ENCODE measurements at regions not wholly inside any gene's neighbourhood (a gene's known extent, or its start where the extent isn't known, plus 50 kb on each side); places are given as distances from the start of the nearest gene placed in this dataset.

GRCh38 chr12:27191531-27191930, 52.6 kb upstream of the STK38L start:
- Histone ChIP-seq H3K4me2 (no peak overlapping the region), H3K9ac (no peak overlapping the region), H3K36me3 (no peaks in the 10 kb centered on the region), H3F3A (ENCODE audit: low read depth) (no peaks in the 10 kb centered on the region), H3K79me2 (ENCODE audit: low read depth) (no peaks in the 10 kb centered on the region), H2AFZ (replicated peaks) (no peak overlapping the region), H3K4me3 (no peak overlapping the region), H3K4me1 (no peaks in the 10 kb centered on the region), H3K27ac (no peak overlapping the region), H3K9me3 (ENCODE audit: low read depth) (no peaks in the 10 kb centered on the region), H3K27me3 (no peaks in the 10 kb centered on the region), H4K20me1 (ENCODE audit: low read depth) (no peaks in the 10 kb centered on the region)
- DNase-seq (ENCODE audit: low spot score) = no peak
- Mint-ChIP-seq H3K27ac (no peak overlapping the region), H3K4me3 (no peak overlapping the region), H3K27me3 (ENCODE audit: insufficient read depth, low read depth) (no peaks in the 10 kb centered on the region), H3K36me3 (no peaks in the 10 kb centered on the region), H3K4me1 (no peaks in the 10 kb centered on the region), H3K9me3 (no peaks in the 10 kb centered on the region)
- TF ChIP-seq EZH2 (IDR thresholded peaks at IDR 0.05) (no peak), EZH2phosphoT487 (IDR thresholded peaks at IDR 0.05) (no peak), CTCF (IDR thresholded peaks at IDR 0.05) (no peak)

GRCh38 chr12:27192118-27192802, 51.8 kb upstream of the STK38L start:
- H3K4me3 Mint-ChIP-seq = no peak overlapping the region
- Histone ChIP-seq H4K20me1 (ENCODE audit: low read depth) (no peaks in the 10 kb centered on the region), H3K79me2 (ENCODE audit: low read depth) (no peaks in the 10 kb centered on the region), H3K9ac (no peak overlapping the region), H3K36me3 (no peaks in the 10 kb centered on the region), H3F3A (ENCODE audit: low read depth) (no peaks in the 10 kb centered on the region), H3K4me2 (no peak overlapping the region), H3K4me3 (no peak overlapping the region), H3K27me3 (no peaks in the 10 kb centered on the region), H3K27ac (no peak overlapping the region), H3K9me3 (ENCODE audit: low read depth) (no peaks in the 10 kb centered on the region), H3K4me1 (no peaks in the 10 kb centered on the region), H2AFZ (replicated peaks) (no peak overlapping the region)
- no peak for DNase-seq (ENCODE audit: low spot score)
- H3K36me3 Mint-ChIP-seq = no peaks in the 10 kb centered on the region
- no peaks in the 10 kb centered on the region for H3K4me1 Mint-ChIP-seq
- H3K27me3 Mint-ChIP-seq (ENCODE audit: insufficient read depth, low read depth) = no peaks in the 10 kb centered on the region
- H3K9me3 Mint-ChIP-seq = no peaks in the 10 kb centered on the region
- H3K27ac Mint-ChIP-seq = no peak overlapping the region
- TF ChIP-seq EZH2phosphoT487 (IDR thresholded peaks at IDR 0.05) (no peak), EZH2 (IDR thresholded peaks at IDR 0.05) (no peak), CTCF (IDR thresholded peaks at IDR 0.05) (no peak)

GRCh38 chr12:27193106-27193505, 51.0 kb upstream of the STK38L start:
- Histone ChIP-seq H4K20me1 (ENCODE audit: low read depth) (no peaks in the 10 kb centered on the region), H3K79me2 (ENCODE audit: low read depth) (no peaks in the 10 kb centered on the region), H3K4me3 (no peak overlapping the region), H3K4me2 (no peak overlapping the region), H3K27me3 (no peaks in the 10 kb centered on the region), H3K9ac (no peak overlapping the region), H3K9me3 (ENCODE audit: low read depth) (no peaks in the 10 kb centered on the region), H3K36me3 (no peaks in the 10 kb centered on the region), H3F3A (ENCODE audit: low read depth) (no peaks in the 10 kb centered on the region), H3K27ac (no peak overlapping the region), H3K4me1 (no peaks in the 10 kb centered on the region), H2AFZ (replicated peaks) (no peak overlapping the region)
- no peaks in the 10 kb centered on the region for H3K4me1 Mint-ChIP-seq
- no peaks in the 10 kb centered on the region for H3K9me3 Mint-ChIP-seq
- no peaks in the 10 kb centered on the region for H3K27me3 Mint-ChIP-seq (ENCODE audit: insufficient read depth, low read depth)
- TF ChIP-seq EZH2 (IDR thresholded peaks at IDR 0.05) = no peak
- TF ChIP-seq EZH2phosphoT487 (IDR thresholded peaks at IDR 0.05) = no peak
- no peak for TF ChIP-seq CTCF (IDR thresholded peaks at IDR 0.05)
- no peaks in the 10 kb centered on the region for H3K36me3 Mint-ChIP-seq
- H3K27ac Mint-ChIP-seq = no peak overlapping the region
- DNase-seq (ENCODE audit: low spot score) = no peak
- no peak overlapping the region for H3K4me3 Mint-ChIP-seq
